ENCODE measurements at regions not wholly inside any gene's neighbourhood (a gene's known extent, or its start where the extent isn't known, plus 50 kb on each side); places are given as distances from the start of the nearest gene placed in this dataset.

DNA sequence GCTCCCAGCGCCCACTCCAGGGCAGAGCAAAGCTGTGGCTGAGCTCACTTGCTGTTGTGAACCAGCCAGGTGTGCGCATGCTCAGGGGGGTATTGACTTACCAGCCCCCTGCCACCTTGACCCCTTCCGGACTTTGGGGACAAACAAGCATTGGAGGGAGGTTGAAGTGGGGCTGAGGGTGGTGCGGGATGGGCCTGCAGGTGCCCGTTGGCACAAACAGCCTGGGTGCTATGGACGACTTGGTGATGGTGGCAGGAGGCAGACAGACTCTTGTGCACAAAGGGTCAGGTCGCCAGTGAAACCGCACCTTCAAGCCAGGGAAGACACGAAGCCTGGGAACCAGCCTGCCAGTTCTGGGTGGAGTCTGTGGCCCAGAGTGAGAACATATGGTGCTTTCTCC, 858.5 kb upstream of the PTPRD start:
- TF ChIP-seq, protein P1, sequence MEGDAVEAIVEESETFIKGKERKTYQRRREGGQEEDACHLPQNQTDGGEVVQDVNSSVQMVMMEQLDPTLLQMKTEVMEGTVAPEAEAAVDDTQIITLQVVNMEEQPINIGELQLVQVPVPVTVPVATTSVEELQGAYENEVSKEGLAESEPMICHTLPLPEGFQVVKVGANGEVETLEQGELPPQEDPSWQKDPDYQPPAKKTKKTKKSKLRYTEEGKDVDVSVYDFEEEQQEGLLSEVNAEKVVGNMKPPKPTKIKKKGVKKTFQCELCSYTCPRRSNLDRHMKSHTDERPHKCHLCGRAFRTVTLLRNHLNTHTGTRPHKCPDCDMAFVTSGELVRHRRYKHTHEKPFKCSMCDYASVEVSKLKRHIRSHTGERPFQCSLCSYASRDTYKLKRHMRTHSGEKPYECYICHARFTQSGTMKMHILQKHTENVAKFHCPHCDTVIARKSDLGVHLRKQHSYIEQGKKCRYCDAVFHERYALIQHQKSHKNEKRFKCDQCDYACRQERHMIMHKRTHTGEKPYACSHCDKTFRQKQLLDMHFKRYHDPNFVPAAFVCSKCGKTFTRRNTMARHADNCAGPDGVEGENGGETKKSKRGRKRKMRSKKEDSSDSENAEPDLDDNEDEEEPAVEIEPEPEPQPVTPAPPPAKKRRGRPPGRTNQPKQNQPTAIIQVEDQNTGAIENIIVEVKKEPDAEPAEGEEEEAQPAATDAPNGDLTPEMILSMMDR (IDR thresholded peaks at IDR 0.05), result no peak
- TF ChIP-seq TP53 (CRISPR knock-in tag; IDR thresholded peaks at IDR 0.05), result no peak
- no peak for TF ChIP-seq FOXJ3 (CRISPR knock-in tag; IDR thresholded peaks at IDR 0.05; ENCODE audit: borderline replicate concordance)
- no peak for TF ChIP-seq ZNF121 (CRISPR knock-in tag; IDR thresholded peaks at IDR 0.05)
- TF ChIP-seq, protein P2, sequence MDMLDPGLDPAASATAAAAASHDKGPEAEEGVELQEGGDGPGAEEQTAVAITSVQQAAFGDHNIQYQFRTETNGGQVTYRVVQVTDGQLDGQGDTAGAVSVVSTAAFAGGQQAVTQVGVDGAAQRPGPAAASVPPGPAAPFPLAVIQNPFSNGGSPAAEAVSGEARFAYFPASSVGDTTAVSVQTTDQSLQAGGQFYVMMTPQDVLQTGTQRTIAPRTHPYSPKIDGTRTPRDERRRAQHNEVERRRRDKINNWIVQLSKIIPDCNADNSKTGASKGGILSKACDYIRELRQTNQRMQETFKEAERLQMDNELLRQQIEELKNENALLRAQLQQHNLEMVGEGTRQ (CRISPR knock-in tag; IDR thresholded peaks at IDR 0.05), result no peak
- no peak for TF ChIP-seq ZNF219 (CRISPR knock-in tag; IDR thresholded peaks at IDR 0.05; ENCODE audit: borderline replicate concordance)
- TF ChIP-seq MXD4 (CRISPR knock-in tag; IDR thresholded peaks at IDR 0.05; ENCODE audit: borderline replicate concordance), result no peak
- TF ChIP-seq, protein P3, sequence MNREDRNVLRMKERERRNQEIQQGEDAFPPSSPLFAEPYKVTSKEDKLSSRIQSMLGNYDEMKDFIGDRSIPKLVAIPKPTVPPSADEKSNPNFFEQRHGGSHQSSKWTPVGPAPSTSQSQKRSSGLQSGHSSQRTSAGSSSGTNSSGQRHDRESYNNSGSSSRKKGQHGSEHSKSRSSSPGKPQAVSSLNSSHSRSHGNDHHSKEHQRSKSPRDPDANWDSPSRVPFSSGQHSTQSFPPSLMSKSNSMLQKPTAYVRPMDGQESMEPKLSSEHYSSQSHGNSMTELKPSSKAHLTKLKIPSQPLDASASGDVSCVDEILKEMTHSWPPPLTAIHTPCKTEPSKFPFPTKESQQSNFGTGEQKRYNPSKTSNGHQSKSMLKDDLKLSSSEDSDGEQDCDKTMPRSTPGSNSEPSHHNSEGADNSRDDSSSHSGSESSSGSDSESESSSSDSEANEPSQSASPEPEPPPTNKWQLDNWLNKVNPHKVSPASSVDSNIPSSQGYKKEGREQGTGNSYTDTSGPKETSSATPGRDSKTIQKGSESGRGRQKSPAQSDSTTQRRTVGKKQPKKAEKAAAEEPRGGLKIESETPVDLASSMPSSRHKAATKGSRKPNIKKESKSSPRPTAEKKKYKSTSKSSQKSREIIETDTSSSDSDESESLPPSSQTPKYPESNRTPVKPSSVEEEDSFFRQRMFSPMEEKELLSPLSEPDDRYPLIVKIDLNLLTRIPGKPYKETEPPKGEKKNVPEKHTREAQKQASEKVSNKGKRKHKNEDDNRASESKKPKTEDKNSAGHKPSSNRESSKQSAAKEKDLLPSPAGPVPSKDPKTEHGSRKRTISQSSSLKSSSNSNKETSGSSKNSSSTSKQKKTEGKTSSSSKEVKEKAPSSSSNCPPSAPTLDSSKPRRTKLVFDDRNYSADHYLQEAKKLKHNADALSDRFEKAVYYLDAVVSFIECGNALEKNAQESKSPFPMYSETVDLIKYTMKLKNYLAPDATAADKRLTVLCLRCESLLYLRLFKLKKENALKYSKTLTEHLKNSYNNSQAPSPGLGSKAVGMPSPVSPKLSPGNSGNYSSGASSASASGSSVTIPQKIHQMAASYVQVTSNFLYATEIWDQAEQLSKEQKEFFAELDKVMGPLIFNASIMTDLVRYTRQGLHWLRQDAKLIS (CRISPR knock-in tag; IDR thresholded peaks at IDR 0.05; ENCODE audit: borderline replicate concordance), result no peak
- no peak for TF ChIP-seq ZNF232 (CRISPR knock-in tag; IDR thresholded peaks at IDR 0.05)
- no peak for TF ChIP-seq KAT7 (CRISPR knock-in tag; IDR thresholded peaks at IDR 0.05; ENCODE audit: borderline replicate concordance)
- no peak for TF ChIP-seq ZNF138 (CRISPR knock-in tag; conservative IDR thresholded peaks at IDR 0.05)
